ENCODE measurements at regions not wholly inside any gene's neighbourhood (a gene's known extent, or its start where the extent isn't known, plus 50 kb on each side); places are given as distances from the start of the nearest gene placed in this dataset.

DNA sequence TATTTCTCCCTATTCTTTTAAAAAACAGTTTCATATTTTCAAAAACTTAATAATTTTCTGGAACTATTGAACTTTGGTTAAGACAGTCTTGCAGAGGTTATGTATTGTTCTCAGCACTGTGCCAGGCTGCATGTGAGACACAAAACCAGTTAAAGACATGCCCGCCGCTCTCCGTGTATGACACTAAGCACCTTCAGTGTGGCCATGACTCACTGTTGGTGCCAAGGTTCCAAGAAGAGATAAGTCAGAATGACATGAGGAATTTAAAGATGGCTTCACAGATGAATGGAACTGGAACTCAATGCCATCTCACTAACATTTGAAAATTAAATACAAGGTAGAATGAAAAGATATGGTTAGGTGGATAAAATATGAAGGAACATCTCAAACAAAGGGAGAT, 525.5 kb upstream of the ZFP42 start:
- TF ChIP-seq, protein P1, sequence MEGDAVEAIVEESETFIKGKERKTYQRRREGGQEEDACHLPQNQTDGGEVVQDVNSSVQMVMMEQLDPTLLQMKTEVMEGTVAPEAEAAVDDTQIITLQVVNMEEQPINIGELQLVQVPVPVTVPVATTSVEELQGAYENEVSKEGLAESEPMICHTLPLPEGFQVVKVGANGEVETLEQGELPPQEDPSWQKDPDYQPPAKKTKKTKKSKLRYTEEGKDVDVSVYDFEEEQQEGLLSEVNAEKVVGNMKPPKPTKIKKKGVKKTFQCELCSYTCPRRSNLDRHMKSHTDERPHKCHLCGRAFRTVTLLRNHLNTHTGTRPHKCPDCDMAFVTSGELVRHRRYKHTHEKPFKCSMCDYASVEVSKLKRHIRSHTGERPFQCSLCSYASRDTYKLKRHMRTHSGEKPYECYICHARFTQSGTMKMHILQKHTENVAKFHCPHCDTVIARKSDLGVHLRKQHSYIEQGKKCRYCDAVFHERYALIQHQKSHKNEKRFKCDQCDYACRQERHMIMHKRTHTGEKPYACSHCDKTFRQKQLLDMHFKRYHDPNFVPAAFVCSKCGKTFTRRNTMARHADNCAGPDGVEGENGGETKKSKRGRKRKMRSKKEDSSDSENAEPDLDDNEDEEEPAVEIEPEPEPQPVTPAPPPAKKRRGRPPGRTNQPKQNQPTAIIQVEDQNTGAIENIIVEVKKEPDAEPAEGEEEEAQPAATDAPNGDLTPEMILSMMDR (conservative IDR thresholded peaks at IDR 0.05), result no peak
- no peaks in the 10 kb centered on the region for H3K9me3 Mint-ChIP-seq
- H3K23ac ChIP-seq (ENCODE audit: insufficient read length, low read depth, low read length), result no peak overlapping the region
- H2BK20ac ChIP-seq (ENCODE audit: low read depth, low read length, poor library complexity, severe bottlenecking), result no peak overlapping the region
- H3K4ac ChIP-seq (ENCODE audit: low read depth, low read length), result no peak overlapping the region
- H3K4me3 Mint-ChIP-seq, result no peak overlapping the region
- no peak overlapping the region for H2BK5ac ChIP-seq (ENCODE audit: insufficient read length, low read length)
- peaks cover 4% of the 10 kb centered on the region; the same call in 1 of the 2 replicates for H3K27me3 Mint-ChIP-seq (ENCODE audit: low read depth)
- no peak overlapping the region for H2BK12ac ChIP-seq (ENCODE audit: insufficient read length, low read depth, low read length)
- DNase-seq, result no peak
- no peak overlapping the region for H3T11ph ChIP-seq (ENCODE audit: low read length)
- H2BK15ac ChIP-seq (ENCODE audit: low read depth, low read length), result no peak overlapping the region
- no peaks in the 10 kb centered on the region for H3K9me3 ChIP-seq (ENCODE audit: control insufficient read depth, low read depth, low read length)
- WGBS (ENCODE audit: extremely low coverage, insufficient read length, low lambda C conversion rate), result no CpG with 5 or more reads among the region's 3 CpGs
- no peak overlapping the region for H2AK5ac ChIP-seq (ENCODE audit: insufficient read length, low read length)
- H3K23me2 ChIP-seq (ENCODE audit: insufficient read length, low read depth, low read length, poor library complexity, severe bottlenecking), result no peaks in the 10 kb centered on the region
- H4K91ac ChIP-seq (ENCODE audit: insufficient read length, low read depth, low read length), result no peak overlapping the region
- no peak overlapping the region for H3K27ac ChIP-seq (ENCODE audit: insufficient read length, low read depth, low read length)
- H4K5ac ChIP-seq (ENCODE audit: insufficient read length, low read depth, low read length), result no peak overlapping the region
- no peak overlapping the region for H3K14ac ChIP-seq (ENCODE audit: insufficient read depth, low read length)
- H3K18ac ChIP-seq (ENCODE audit: insufficient read length, low read depth, low read length), result no peak overlapping the region
- H2AFZ ChIP-seq (ENCODE audit: low read length), result no peak overlapping the region
- no peaks in the 10 kb centered on the region for H4K20me1 ChIP-seq (ENCODE audit: control insufficient read depth, insufficient read depth, insufficient read length)
- no peaks in the 10 kb centered on the region for H3K4me1 Mint-ChIP-seq
- no peak overlapping the region for H3K9ac ChIP-seq (ENCODE audit: extremely low read depth, insufficient read length, low read length)
- no peak overlapping the region for H3K56ac ChIP-seq (ENCODE audit: insufficient read length, low read depth, low read length)
- no peak overlapping the region for H3K4me2 ChIP-seq (ENCODE audit: insufficient read depth, insufficient read length, low read length)
- H4K8ac ChIP-seq (replicated peaks; ENCODE audit: insufficient read length, low read depth, low read length), result no peak overlapping the region
- no peaks in the 10 kb centered on the region for H3K36me3 Mint-ChIP-seq (ENCODE audit: insufficient read depth in 1 of 3, low read depth in 3 of 3)
- no peak overlapping the region; a peak in 1 of 7 replicates for H3K27ac Mint-ChIP-seq
- H3K79me2 ChIP-seq (ENCODE audit: insufficient read depth, low read length), result no peaks in the 10 kb centered on the region
- H3K4me1 ChIP-seq (ENCODE audit: insufficient read depth, low read length), result no peaks in the 10 kb centered on the region
- no peak overlapping the region for H2BK120ac ChIP-seq (ENCODE audit: low read depth, low read length, poor library complexity, severe bottlenecking)
- no peaks in the 10 kb centered on the region for H3K79me1 ChIP-seq (ENCODE audit: insufficient read depth, low read depth, low read length, poor library complexity, severe bottlenecking)
- H3K27me3 ChIP-seq (ENCODE audit: insufficient read depth, low read length), result no peaks in the 10 kb centered on the region
